ENCODE measurements at regions not wholly inside any gene's neighbourhood (a gene's known extent, or its start where the extent isn't known, plus 50 kb on each side); places are given as distances from the start of the nearest gene placed in this dataset.

DNA sequence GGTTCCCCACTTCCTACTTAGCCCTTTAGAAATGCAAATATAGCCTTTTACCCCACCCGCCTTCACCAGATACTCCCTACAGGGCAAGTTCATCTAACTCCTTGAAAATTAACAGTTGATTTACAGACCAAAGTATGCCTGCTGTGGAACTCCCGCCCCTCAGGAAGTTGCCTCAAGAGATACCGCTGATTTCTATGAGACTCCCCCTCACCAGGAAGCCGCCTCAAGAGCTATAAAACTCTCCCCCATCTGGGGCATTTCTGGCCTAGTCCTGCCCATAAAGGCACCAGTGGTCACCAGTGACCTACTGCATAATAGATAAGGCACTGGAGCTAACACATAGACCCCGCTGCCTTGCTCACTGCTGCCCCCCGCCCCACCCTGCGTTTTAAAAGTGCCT lies 201.7 kb upstream of the UBL3 start:
- TF ChIP-seq, protein P1, sequence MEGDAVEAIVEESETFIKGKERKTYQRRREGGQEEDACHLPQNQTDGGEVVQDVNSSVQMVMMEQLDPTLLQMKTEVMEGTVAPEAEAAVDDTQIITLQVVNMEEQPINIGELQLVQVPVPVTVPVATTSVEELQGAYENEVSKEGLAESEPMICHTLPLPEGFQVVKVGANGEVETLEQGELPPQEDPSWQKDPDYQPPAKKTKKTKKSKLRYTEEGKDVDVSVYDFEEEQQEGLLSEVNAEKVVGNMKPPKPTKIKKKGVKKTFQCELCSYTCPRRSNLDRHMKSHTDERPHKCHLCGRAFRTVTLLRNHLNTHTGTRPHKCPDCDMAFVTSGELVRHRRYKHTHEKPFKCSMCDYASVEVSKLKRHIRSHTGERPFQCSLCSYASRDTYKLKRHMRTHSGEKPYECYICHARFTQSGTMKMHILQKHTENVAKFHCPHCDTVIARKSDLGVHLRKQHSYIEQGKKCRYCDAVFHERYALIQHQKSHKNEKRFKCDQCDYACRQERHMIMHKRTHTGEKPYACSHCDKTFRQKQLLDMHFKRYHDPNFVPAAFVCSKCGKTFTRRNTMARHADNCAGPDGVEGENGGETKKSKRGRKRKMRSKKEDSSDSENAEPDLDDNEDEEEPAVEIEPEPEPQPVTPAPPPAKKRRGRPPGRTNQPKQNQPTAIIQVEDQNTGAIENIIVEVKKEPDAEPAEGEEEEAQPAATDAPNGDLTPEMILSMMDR (IDR thresholded peaks at IDR 0.05; ENCODE audit: low read depth, low read length): no peak
- Histone ChIP-seq H3K27me3 (ENCODE audit: control insufficient read depth, insufficient read depth, low read length) (no peaks in the 10 kb centered on the region), H3K9me3 (ENCODE audit: control insufficient read depth, insufficient read depth, low read length) (no peaks in the 10 kb centered on the region), H3K4me3 (ENCODE audit: low read depth, low read length) (no peak overlapping the region), H3K27ac (ENCODE audit: low read depth, low read length) (no peak overlapping the region)
- POLR2A ChIA-PET: no interaction called here
- CTCF ChIA-PET: no interaction called here
- no peak for DNase-seq (ENCODE audit: low read depth, low spot score)

DNA sequence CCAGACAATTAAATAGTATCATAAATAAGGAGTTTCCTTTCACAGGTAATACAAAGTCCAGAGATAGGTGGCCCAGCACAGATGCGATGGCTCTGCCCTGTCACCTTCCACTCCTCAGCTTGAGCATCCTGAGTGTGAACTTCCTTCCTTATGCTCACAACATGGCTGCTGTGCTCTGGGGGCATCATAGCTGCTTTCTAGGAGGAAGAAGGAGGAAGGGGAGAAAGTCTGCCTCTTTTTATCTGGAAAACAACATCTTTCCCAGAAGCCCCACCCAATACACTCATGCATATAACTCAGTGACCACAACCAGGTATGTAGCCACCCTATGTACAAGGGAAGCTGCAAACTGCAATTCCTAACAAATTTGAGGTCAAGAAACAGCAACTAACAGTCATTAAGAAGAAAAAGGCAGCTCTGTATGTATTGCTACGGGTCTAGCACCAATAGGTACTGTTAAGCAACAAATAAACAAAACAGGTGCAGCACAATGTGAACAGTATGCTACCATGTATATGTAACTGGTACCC lies 201.2 kb upstream of the UBL3 start:
- H3K27ac ChIP-seq (ENCODE audit: low read depth, low read length): no peak overlapping the region
- DNase-seq (ENCODE audit: low read depth, low spot score): no peak
- TF ChIP-seq, protein P1 (IDR thresholded peaks at IDR 0.05; ENCODE audit: low read depth, low read length): no peak
- no peaks in the 10 kb centered on the region for H3K27me3 ChIP-seq (ENCODE audit: control insufficient read depth, insufficient read depth, low read length)
- CTCF ChIA-PET: no interaction called here
- H3K4me3 ChIP-seq (ENCODE audit: low read depth, low read length): no peak overlapping the region
- H3K9me3 ChIP-seq (ENCODE audit: control insufficient read depth, insufficient read depth, low read length): no peaks in the 10 kb centered on the region
- POLR2A ChIA-PET: no interaction called here

DNA sequence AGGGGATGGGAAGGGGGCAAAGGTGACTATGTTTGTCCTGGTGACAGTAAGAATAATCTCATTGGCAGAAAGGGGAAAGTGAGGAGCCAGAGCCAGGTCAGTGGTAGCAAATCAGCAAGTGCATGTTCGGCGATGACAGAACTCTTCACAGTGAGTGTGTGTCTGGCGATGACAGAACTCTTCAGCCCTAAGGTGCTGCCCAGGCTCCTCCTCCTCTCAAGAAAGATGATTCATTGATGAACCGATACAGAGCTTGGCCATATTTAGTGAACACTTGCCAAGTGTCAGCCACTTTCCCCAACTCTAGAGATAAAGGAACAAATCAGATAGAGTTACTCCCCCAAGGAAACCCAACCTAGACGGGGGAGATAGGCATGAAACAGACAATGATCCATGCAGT lies 199.3 kb upstream of the UBL3 start:
- ChIA-PET CTCF (no interaction called here), POLR2A (no interaction called here)
- Histone ChIP-seq H3K27me3 (ENCODE audit: control insufficient read depth, insufficient read depth, low read length) (no peaks in the 10 kb centered on the region), H3K9me3 (ENCODE audit: control insufficient read depth, insufficient read depth, low read length) (no peaks in the 10 kb centered on the region), H3K4me3 (ENCODE audit: low read depth, low read length) (no peak overlapping the region), H3K27ac (ENCODE audit: low read depth, low read length) (no peak overlapping the region)
- TF ChIP-seq, protein P1 (IDR thresholded peaks at IDR 0.05; ENCODE audit: low read depth, low read length): no peak
- no peak for DNase-seq (ENCODE audit: low read depth, low spot score)

DNA sequence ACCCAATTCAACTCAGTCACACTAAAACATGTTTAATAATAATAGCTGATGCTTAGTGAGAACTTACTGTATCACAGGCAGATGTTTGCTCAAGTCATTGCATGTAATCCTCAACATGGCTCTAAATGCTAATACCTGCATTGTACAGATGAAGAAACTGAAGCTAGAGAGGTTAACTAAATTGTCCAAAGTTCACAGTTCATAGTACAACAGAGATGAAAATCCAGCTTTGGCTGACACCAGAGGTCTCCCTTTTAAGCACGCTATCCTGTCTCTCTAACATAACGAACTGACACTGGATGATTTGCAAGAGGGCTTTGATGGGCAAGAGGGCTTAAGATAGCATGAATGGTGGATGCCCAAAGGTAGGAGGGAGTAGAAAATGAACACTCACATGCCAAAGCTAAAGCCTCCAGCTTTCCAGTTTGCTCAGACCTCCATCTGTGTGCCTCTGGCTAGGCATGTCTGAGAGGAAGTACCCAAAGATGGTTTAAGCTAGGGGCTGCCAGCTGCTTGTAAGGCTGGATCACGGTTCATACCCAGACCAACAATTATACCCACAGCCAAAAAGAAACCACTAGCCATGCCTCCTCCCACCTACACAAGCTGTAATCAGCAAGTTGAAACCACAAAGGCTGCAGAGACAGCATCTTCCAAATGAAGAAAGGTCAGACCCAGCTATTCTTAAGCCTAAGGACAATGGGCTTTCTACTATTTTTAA lies 196.9 kb upstream of the UBL3 start:
- ChIA-PET CTCF (interaction anchor here (0.9 kb wide), 1 partner anchor 123 kb away, joined by 3 read pairs; no protein-coding TSS in a partner anchor), POLR2A (no interaction called here)
- Histone ChIP-seq H3K4me3 (ENCODE audit: low read depth, low read length) (no peak overlapping the region), H3K9me3 (ENCODE audit: control insufficient read depth, insufficient read depth, low read length) (no peaks in the 10 kb centered on the region), H3K27me3 (ENCODE audit: control insufficient read depth, insufficient read depth, low read length) (no peaks in the 10 kb centered on the region), H3K27ac (ENCODE audit: low read depth, low read length) (no peak overlapping the region)
- TF ChIP-seq, protein P1 (IDR thresholded peaks at IDR 0.05; ENCODE audit: low read depth, low read length): no peak
- DNase-seq (ENCODE audit: low read depth, low spot score): no peak

DNA sequence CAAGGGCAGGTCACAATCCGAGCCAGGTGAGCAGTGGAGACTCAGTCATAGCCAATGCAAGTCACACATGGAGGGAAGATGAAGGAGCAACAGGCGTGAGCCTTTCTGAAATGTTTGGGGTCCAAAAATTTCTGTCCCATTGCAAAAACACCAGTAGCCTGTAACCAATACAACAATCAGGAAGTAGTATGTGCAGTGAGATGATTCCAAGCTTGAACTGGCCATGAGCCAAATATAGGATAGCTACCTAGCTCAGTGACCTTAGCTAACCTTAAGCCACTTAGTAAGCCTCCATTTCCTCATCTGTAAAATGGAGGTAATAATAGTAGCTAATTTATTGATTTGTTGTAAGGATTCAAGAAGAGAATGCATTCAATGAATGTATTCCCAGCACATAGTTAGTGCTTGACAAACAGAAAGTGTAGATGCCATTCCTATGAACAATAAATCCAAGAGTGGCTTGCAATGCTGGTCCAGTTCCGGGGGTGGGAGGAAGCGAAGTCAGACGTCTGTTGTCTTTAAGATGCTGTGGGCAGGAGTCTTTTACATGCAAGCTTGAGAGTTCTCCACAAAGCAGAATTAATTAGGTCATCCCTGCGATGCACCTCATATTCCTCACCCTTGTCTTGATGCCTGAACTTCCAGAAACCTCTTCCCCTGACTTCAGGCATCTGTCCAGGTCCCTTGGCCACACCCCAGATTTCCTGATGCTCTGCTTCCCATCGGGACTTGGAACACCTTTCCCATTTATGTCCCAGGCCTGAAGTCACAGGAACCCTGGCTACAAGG lies 195.7 kb upstream of the UBL3 start:
- no peaks in the 10 kb centered on the region for H3K9me3 ChIP-seq (ENCODE audit: control insufficient read depth, insufficient read depth, low read length)
- H3K27me3 ChIP-seq (ENCODE audit: control insufficient read depth, insufficient read depth, low read length): no peaks in the 10 kb centered on the region
- TF ChIP-seq, protein P1 (IDR thresholded peaks at IDR 0.05; ENCODE audit: low read depth, low read length): no peak
- ChIA-PET POLR2A (interaction anchor here (1.6 kb wide), 1 partner anchor 12 kb away, joined by 6 read pairs; no protein-coding TSS in a partner anchor), CTCF (interaction anchor here (1.5 kb wide), 1 partner anchor 66 kb away, joined by 4 read pairs; no protein-coding TSS in a partner anchor)
- H3K4me3 ChIP-seq (ENCODE audit: low read depth, low read length): no peak overlapping the region
- peak overlapping the region; percentile 33 for H3K27ac ChIP-seq (ENCODE audit: low read depth, low read length)
- peak; percentile 51 for DNase-seq (ENCODE audit: low read depth, low spot score)

All from AG04450 (cell line).